ENCODE measurements at regions not wholly inside any gene's neighbourhood (a gene's known extent, or its start where the extent isn't known, plus 50 kb on each side); places are given as distances from the start of the nearest gene placed in this dataset.

GRCh38 chr17:13952009-13952750 lies 117.1 kb upstream of the COX10 start:
- H3K9ac ChIP-seq, result no peak overlapping the region
- no peak overlapping the region for H3K4me3 ChIP-seq
- no peaks in the 10 kb centered on the region for H3K4me1 ChIP-seq
- H3K9me3 ChIP-seq (replicated peaks in 1 of 11), result peaks cover 0 to 14% (median 7%) of the 10 kb centered on the region in 11 experiments; a peak in 11 of 22 replicates
- H4K20me1 ChIP-seq, result no peaks in the 10 kb centered on the region
- no peak overlapping the region for H3K27ac ChIP-seq
- no peaks in the 10 kb centered on the region for H3K27me3 ChIP-seq
- TF ChIP-seq Cebpa-rat (IDR thresholded peaks at IDR 0.05), result no peak
- no peak overlapping the region for H3K4me2 ChIP-seq
- peaks cover 0 to 10% (median 0%) of the 10 kb centered on the region in 11 experiments; a peak in 5 of 22 replicates for H3K36me3 ChIP-seq

DNA sequence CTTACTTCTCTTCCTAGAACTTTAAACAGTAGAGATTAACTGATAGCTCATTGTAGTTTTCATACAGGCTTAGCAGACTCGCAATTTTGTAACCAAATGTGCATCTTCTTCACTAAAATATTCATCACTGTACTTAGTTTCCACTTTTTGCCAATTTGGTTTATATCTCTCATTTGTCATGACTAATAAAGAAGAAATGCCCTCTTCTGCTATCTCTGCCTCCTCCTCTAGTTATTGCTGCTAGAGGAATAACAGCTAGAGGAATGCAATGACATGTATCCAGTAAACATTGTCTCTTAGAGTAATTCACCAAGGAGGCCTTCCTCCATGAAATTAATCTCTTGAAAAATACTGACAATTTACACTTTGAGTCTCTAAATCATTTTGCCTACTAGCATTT lies 115.5 kb upstream of the COX10 start:
- H3K36me3 ChIP-seq, result peaks cover 0 to 10% (median 0%) of the 10 kb centered on the region in 11 experiments; a peak in 5 of 22 replicates
- no peak overlapping the region for H3K27ac ChIP-seq

DNA sequence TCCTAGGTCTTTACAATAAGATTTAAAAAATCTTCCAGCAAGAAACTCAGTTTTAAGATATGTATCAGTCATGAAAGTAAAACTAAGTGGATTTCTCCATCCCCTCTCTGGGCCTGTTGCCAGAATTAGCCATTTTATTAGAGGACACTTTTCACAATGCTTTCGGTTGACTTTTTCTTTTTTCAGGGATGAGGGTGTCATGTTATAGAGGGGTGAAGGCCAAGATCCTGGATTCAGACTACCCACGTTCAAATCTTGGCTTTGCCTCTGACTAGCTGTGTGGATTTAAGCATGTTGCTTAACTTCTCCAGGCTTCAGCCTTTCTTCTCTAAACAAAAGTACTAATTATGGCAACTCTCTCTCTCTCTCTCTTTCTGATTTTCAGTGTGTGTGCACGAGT lies 111.7 kb upstream of the COX10 start:
- no peak overlapping the region for H3K4me2 ChIP-seq
- H3K4me1 ChIP-seq, result peaks cover 0 to 3% (median 0%) of the 10 kb centered on the region in 10 experiments; a peak in 1 of 20 replicates
- H3K9me3 ChIP-seq (replicated peaks in 1 of 11), result peaks cover 0 to 14% (median 7%) of the 10 kb centered on the region in 11 experiments; a peak in 11 of 22 replicates
- H3K27me3 ChIP-seq, result no peaks in the 10 kb centered on the region
- no peak overlapping the region for H3K9ac ChIP-seq
- H4K20me1 ChIP-seq, result no peaks in the 10 kb centered on the region
- no peak for TF ChIP-seq Cebpa-rat (IDR thresholded peaks at IDR 0.05)
- no peak overlapping the region for H3K4me3 ChIP-seq
- H3K36me3 ChIP-seq, result peaks cover 0 to 10% (median 0%) of the 10 kb centered on the region in 11 experiments; a peak in 5 of 22 replicates
- no peak overlapping the region for H3K27ac ChIP-seq

More for the DNA sequence above, 115.5 kb upstream of the COX10 start:
- no peak overlapping the region for H3K4me2 ChIP-seq
- no peaks in the 10 kb centered on the region for H3K27me3 ChIP-seq
- no peaks in the 10 kb centered on the region for H4K20me1 ChIP-seq
- H3K4me3 ChIP-seq, result no peak overlapping the region
- peaks cover 0 to 14% (median 7%) of the 10 kb centered on the region in 11 experiments; a peak in 11 of 22 replicates for H3K9me3 ChIP-seq (replicated peaks in 1 of 11)
- TF ChIP-seq Cebpa-rat (IDR thresholded peaks at IDR 0.05), result no peak
- H3K4me1 ChIP-seq, result no peaks in the 10 kb centered on the region
- no peak overlapping the region for H3K9ac ChIP-seq

GRCh38 chr17:13958773-13959172 lies 110.5 kb upstream of the COX10 start:
- Histone ChIP-seq H3K36me3 (peaks cover 0 to 10% (median 0%) of the 10 kb centered on the region in 11 experiments; a peak in 5 of 22 replicates), H3K27me3 (no peaks in the 10 kb centered on the region), H3K4me1 (peaks cover 0 to 4% (median 0%) of the 10 kb centered on the region in 10 experiments; a peak in 1 of 20 replicates), H3K4me2 (no peak overlapping the region), H3K4me3 (no peak overlapping the region), H3K9me3 (replicated peaks in 1 of 11) (peaks cover 0 to 14% (median 7%) of the 10 kb centered on the region in 11 experiments; a peak in 11 of 22 replicates), H3K9ac (no peak overlapping the region), H4K20me1 (no peaks in the 10 kb centered on the region), H3K27ac (no peak overlapping the region)
- no peak for TF ChIP-seq Cebpa-rat (IDR thresholded peaks at IDR 0.05)

DNA sequence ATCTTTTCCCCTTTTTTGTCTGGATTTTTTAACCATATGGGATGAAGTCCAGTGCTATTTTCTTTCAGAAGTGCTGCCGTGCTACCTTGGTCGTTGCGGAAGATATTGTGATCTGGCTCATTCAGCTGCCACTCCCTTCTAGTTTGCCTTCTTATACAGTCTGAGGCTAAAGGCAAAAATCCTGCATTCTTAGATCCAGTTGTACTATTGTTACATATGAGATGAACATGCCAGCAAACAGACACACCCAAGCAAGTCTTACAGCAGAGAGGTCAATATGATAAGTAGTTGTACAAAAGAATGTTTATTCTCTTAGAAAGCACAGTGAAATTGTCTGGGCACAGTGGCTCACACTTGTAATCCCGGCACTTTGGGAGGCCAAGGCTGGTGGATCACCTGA lies 108.0 kb upstream of the COX10 start:
- no peaks in the 10 kb centered on the region; a peak in 1 of 22 replicates for H3K36me3 ChIP-seq
- no peak for TF ChIP-seq Cebpa-rat (IDR thresholded peaks at IDR 0.05)

GRCh38 chr17:13962716-13963240 lies 106.5 kb upstream of the COX10 start:
- no peak overlapping the region for H3K9ac ChIP-seq
- H3K9me3 ChIP-seq (replicated peaks in 1 of 11), result no peaks in the 10 kb centered on the region
- peaks cover 0 to 4% (median 0%) of the 10 kb centered on the region in 10 experiments; a peak in 1 of 20 replicates for H3K4me1 ChIP-seq
- 0 out of 22 replicates have a peak, but pooled peaks cover 0 to 7% (median 0%) of the 10 kb centered on the region in 11 experiments for H3K36me3 ChIP-seq
- peak overlapping the region in 1 of 11 experiments; percentile 42; a peak in 1 of 22 replicates for H3K4me2 ChIP-seq
- H3K4me3 ChIP-seq, result no peak overlapping the region
- no peaks in the 10 kb centered on the region for H3K27me3 ChIP-seq
- no peak for TF ChIP-seq Cebpa-rat (IDR thresholded peaks at IDR 0.05)
- no peak overlapping the region for H3K27ac ChIP-seq
- no peaks in the 10 kb centered on the region for H4K20me1 ChIP-seq

More for the DNA sequence above, 108.0 kb upstream of the COX10 start:
- Histone ChIP-seq H3K4me3 (no peak overlapping the region), H3K4me1 (peaks cover 0 to 4% (median 0%) of the 10 kb centered on the region in 10 experiments; a peak in 1 of 20 replicates), H3K4me2 (no peak overlapping the region), H3K27ac (no peak overlapping the region), H3K27me3 (no peaks in the 10 kb centered on the region), H4K20me1 (no peaks in the 10 kb centered on the region), H3K9ac (no peak overlapping the region), H3K9me3 (replicated peaks in 1 of 11) (no peaks in the 10 kb centered on the region; a peak in 1 of 22 replicates)

- Histone ChIP-seq H3K27me3 (no peaks in the 10 kb centered on the region), H4K20me1 (no peaks in the 10 kb centered on the region), H3K4me2 (no peak overlapping the region), H3K9ac (no peak overlapping the region), H3K4me3 (no peak overlapping the region), H3K9me3 (replicated peaks in 1 of 11) (0 out of 22 replicates have a peak, but pooled peaks cover 0 to 3% (median 0%) of the 10 kb centered on the region in 11 experiments), H3K27ac (no peak overlapping the region), H3K4me1 (peaks cover 0 to 2% (median 0%) of the 10 kb centered on the region in 10 experiments; a peak in 1 of 20 replicates), H3K36me3 (0 out of 22 replicates have a peak, but pooled peaks cover 0 to 7% (median 0%) of the 10 kb centered on the region in 11 experiments)
- no peak for TF ChIP-seq Cebpa-rat (IDR thresholded peaks at IDR 0.05)
Measured at GRCh38 chr17:13967416-13967815, 101.9 kb upstream of the COX10 start.

GRCh38 chr17:13970531-13970930 lies 98.8 kb upstream of the COX10 start:
- H4K20me1 ChIP-seq, result no peaks in the 10 kb centered on the region
- H3K4me3 ChIP-seq, result no peak overlapping the region
- no peaks in the 10 kb centered on the region for H3K4me1 ChIP-seq
- H3K4me2 ChIP-seq, result no peak overlapping the region
- H3K9me3 ChIP-seq (replicated peaks in 1 of 11), result 0 out of 22 replicates have a peak, but pooled peaks cover 0 to 3% (median 0%) of the 10 kb centered on the region in 11 experiments
- no peak overlapping the region for H3K27ac ChIP-seq
- no peaks in the 10 kb centered on the region for H3K27me3 ChIP-seq
- no peak for TF ChIP-seq Cebpa-rat (IDR thresholded peaks at IDR 0.05)
- 0 out of 22 replicates have a peak, but pooled peaks cover 0 to 7% (median 0%) of the 10 kb centered on the region in 11 experiments for H3K36me3 ChIP-seq
- H3K9ac ChIP-seq, result no peak overlapping the region

DNA sequence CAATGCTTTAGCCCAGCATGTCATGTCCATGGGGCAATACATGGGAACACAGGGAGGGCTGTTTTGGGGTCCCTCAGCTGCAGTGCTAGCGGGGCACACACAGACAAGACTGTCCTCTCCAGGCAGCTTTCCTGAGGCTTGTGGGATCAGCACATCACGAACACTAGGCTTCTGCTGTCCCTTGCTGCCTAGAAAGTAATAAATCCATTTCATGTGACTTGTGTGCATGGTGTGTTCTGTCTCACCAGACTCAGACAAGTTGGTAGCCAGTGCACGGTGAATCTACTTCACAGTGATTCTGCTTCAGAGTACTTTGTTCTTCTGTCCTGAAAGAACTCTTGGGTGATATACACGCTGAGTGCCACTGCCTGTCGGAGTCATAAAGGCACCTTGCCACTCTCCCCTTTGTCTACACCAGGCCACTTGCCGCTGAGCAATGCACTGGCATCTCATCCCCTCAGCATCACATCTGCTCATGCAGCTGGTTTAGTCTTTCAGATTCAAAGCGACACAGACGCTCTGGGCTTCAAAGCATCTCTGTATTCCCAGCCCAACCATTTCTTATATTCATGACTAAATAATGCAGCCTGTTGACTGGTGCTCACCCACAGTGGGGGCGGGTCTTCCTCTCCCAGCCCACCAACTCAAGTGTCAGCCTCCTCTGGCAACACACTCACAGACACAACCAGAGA lies 95.2 kb upstream of the COX10 start:
- Histone ChIP-seq H3K9ac (no peak overlapping the region), H3K9me3 (replicated peaks in 1 of 11) (peaks cover 0 to 13% (median 9%) of the 10 kb centered on the region in 11 experiments; a peak in 8 of 22 replicates), H3K36me3 (peaks cover 0 to 12% (median 0%) of the 10 kb centered on the region in 11 experiments; a peak in 5 of 22 replicates), H3K4me3 (no peak overlapping the region), H3K27me3 (no peaks in the 10 kb centered on the region), H4K20me1 (no peaks in the 10 kb centered on the region), H3K27ac (no peak overlapping the region), H3K4me2 (no peak overlapping the region), H3K4me1 (no peaks in the 10 kb centered on the region)
- no peak for TF ChIP-seq Cebpa-rat (IDR thresholded peaks at IDR 0.05)
